Endodermal cell (in vitro differentiated cells): ENCODE measurements at regions not wholly inside any gene's neighbourhood (a gene's known extent, or its start where the extent isn't known, plus 50 kb on each side); places are given as distances from the start of the nearest gene placed in this dataset.

Experiments used
- DNase-seq: peaks from one replicate; pipeline ENCODE4 v3.0.0-alpha.2; 2017
- H3K27ac ChIP-seq: 2 replicates; pipeline ENCODE4 v1.5.1; 2013; ENCODE audit warnings: mild to moderate bottlenecking, low read depth, low read length, moderate library complexity
- H3K27me3 ChIP-seq: 2 replicates; pipeline ENCODE4 v1.6.1; 2013; ENCODE audit warnings: mild to moderate bottlenecking, low read length, moderate library complexity; ENCODE audit not compliant: insufficient read depth, control insufficient read depth, poor library complexity, severe bottlenecking
- H3K36me3 ChIP-seq: 2 replicates; pipeline ENCODE4 v1.7.0; 2013; ENCODE audit warnings: mild to moderate bottlenecking, low read length, moderate library complexity; ENCODE audit not compliant: control insufficient read depth, insufficient read depth
- H3K4me1 ChIP-seq: one replicate; pipeline ENCODE4 v1.7.0; 2013; ENCODE audit warnings: low read length; ENCODE audit not compliant: control insufficient read depth, insufficient read depth
- H3K4me3 ChIP-seq: 2 replicates; pipeline ENCODE4 v1.5.1; 2013; ENCODE audit warnings: mild to moderate bottlenecking, low read length, moderate library complexity
- H3K9ac ChIP-seq: 2 replicates; pipeline ENCODE4 v1.6.1; 2013; ENCODE audit warnings: mild to moderate bottlenecking, low read length, moderate library complexity; ENCODE audit not compliant: poor library complexity, severe bottlenecking; ENCODE audit errors: extremely low read depth
- H3K9me3 ChIP-seq: 2 replicates; pipeline ENCODE4 v1.6.1; 2013; ENCODE audit warnings: mild to moderate bottlenecking, low read length, moderate library complexity; ENCODE audit not compliant: control insufficient read depth
- H3K27ac Mint-ChIP-seq: 2 replicates; pipeline ENCODE4 v1.8.0; 2020; ENCODE audit warnings: mixed read lengths
- H3K27me3 Mint-ChIP-seq: 2 replicates; pipeline ENCODE4 v1.8.0; 2021; ENCODE audit warnings: mild to moderate bottlenecking, mixed read lengths; ENCODE audit not compliant: insufficient read depth
- H3K36me3 Mint-ChIP-seq: 2 replicates; pipeline ENCODE4 v1.8.0; 2020; ENCODE audit warnings: low read depth, mixed read lengths
- H3K4me1 Mint-ChIP-seq: 2 replicates; pipeline ENCODE4 v1.8.0; 2020; ENCODE audit warnings: mixed read lengths
- H3K4me3 Mint-ChIP-seq: 2 replicates; pipeline ENCODE4 v1.8.0; 2020; ENCODE audit warnings: mild to moderate bottlenecking, moderate library complexity, mixed read lengths
- H3K9me3 Mint-ChIP-seq: 2 replicates; pipeline ENCODE4 v1.8.0; 2020; ENCODE audit warnings: mild to moderate bottlenecking, mixed read lengths
- CTCF ChIP-seq: fragments of 200-600 bp; sonication (generic); conservative IDR thresholded peaks from 2 replicates; pipeline ENCODE4 v1.5.0; 2021; ENCODE audit warnings: antibody characterized with exemption, mild to moderate bottlenecking
- WGBS, 2 experiments: methylation state at CpG; one replicate each; pipeline versions ENCODE4 v1.1.5 to v1.1.7; 2013; ENCODE audit warnings: missing lambda C conversion rate in 2 of 2, mixed read lengths in 1 of 2; ENCODE audit not compliant: insufficient coverage in 1 of 2, insufficient read length in 1 of 2; 5-methylcytosine and 5-hydroxymethylcytosine counted together

GRCh38 chr16:51538707-51539498 lies 387.8 kb upstream of the SALL1 start:
- H3K9ac ChIP-seq, result no peak overlapping the region
- Mint-ChIP-seq H3K4me1 (peaks cover 57% of the 10 kb centered on the region), H3K27me3 (no peaks in the 10 kb centered on the region), H3K27ac (peak overlapping the region; percentile 3), H3K4me3 (no peak overlapping the region), H3K36me3 (no peaks in the 10 kb centered on the region), H3K9me3 (no peaks in the 10 kb centered on the region)
- no peaks in the 10 kb centered on the region for H3K9me3 ChIP-seq
- H3K4me3 ChIP-seq, result no peak overlapping the region
- no peaks in the 10 kb centered on the region for H3K36me3 ChIP-seq
- peaks cover 26% of the 10 kb centered on the region for H3K4me1 ChIP-seq
- no peaks in the 10 kb centered on the region for H3K27me3 ChIP-seq
- no peak for TF ChIP-seq CTCF
- peak; percentile 65 for DNase-seq
- WGBS, 2 experiments, result 33 to 44% methylated on average over 3 to 6 of the region's 7 CpGs
- no peak overlapping the region for H3K27ac ChIP-seq

DNA sequence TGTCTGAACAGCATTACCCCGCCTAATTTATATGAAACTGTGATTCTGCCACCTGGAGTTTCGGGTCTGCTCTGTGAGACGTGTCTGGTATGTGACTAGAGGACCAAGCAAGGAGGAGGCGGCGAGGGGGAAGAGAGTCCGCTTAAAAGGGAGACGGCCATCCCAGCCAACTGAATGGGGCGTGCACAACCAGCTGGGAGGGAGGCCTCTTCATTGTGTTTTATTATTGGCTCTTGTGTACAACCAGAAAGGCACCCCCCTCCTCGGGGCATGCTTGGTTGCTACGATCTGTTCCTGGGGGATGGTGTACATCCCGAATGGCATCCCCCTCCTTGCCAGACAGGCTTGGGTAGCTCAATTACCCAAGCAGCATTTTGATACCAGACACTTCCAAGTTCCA lies 384.5 kb upstream of the SALL1 start:
- H3K4me3 Mint-ChIP-seq, result no peak overlapping the region
- Histone ChIP-seq H3K27me3 (no peaks in the 10 kb centered on the region), H3K9me3 (no peaks in the 10 kb centered on the region), H3K36me3 (no peaks in the 10 kb centered on the region), H3K9ac (no peak overlapping the region), H3K4me3 (no peak overlapping the region), H3K27ac (peak overlapping the region; percentile 65), H3K4me1 (peaks cover 9% of the 10 kb centered on the region)
- no peaks in the 10 kb centered on the region for H3K36me3 Mint-ChIP-seq
- peaks cover 42% of the 10 kb centered on the region for H3K4me1 Mint-ChIP-seq
- 58 to 90% methylated on average over 2 to 11 of the region's 11 CpGs for WGBS, 2 experiments
- DNase-seq, result no peak
- TF ChIP-seq CTCF, result no peak
- H3K27ac Mint-ChIP-seq, result no peak overlapping the region
- H3K9me3 Mint-ChIP-seq, result no peaks in the 10 kb centered on the region
- H3K27me3 Mint-ChIP-seq, result no peaks in the 10 kb centered on the region

GRCh38 chr16:51532551-51532950 lies 381.5 kb upstream of the SALL1 start:
- DNase-seq, result no peak
- Mint-ChIP-seq H3K4me1 (peaks cover 19% of the 10 kb centered on the region), H3K27me3 (no peaks in the 10 kb centered on the region), H3K27ac (no peak overlapping the region), H3K4me3 (no peak overlapping the region), H3K9me3 (no peaks in the 10 kb centered on the region), H3K36me3 (no peaks in the 10 kb centered on the region)
- no peak for TF ChIP-seq CTCF
- no peak overlapping the region for H3K4me3 ChIP-seq
- H3K4me1 ChIP-seq, result no peaks in the 10 kb centered on the region
- H3K27me3 ChIP-seq, result no peaks in the 10 kb centered on the region
- WGBS, 2 experiments, result no CpG with 5 or more reads among the region's 1 CpG
- H3K36me3 ChIP-seq, result no peaks in the 10 kb centered on the region
- H3K27ac ChIP-seq, result no peak overlapping the region
- H3K9ac ChIP-seq, result no peak overlapping the region
- no peaks in the 10 kb centered on the region for H3K9me3 ChIP-seq
